A673 (cell line): ENCODE measurements at regions not wholly inside any gene's neighbourhood (a gene's known extent, or its start where the extent isn't known, plus 50 kb on each side); places are given as distances from the start of the nearest gene placed in this dataset.

Source experiments
- BruUV-seq: library from RNA; stranded (reverse); fragments of 400-500 nt; replicated peaks from 2 replicates; lab custom pipeline; 2021; lab: Mats Ljungman, UMichigan
- CTCF ChIA-PET: fragments of 300-600 bp; sonication (Branson Sonifier 250); formaldehyde crosslinking; loops from one replicate; lab custom pipeline; 2022; ENCODE audit warnings: antibody characterized with exemption; lab: Charles Lee
- POLR2A ChIA-PET: fragments of 300-600 bp; sonication (Branson Sonifier 250); formaldehyde crosslinking; loops from one replicate; lab custom pipeline; 2022; ENCODE audit warnings: antibody characterized with exemption; ENCODE audit not compliant: low non-redundant PET; lab: Charles Lee
- DNase-seq: peaks from one replicate; pipeline ENCODE4 v3.0.0-alpha.2; 2015; ENCODE audit warnings: low spot score
- H3K27ac ChIP-seq: fragments of 200-600 bp; sonication (generic); 2 replicates; pipeline ENCODE4 v1.5.1; 2016; ENCODE audit warnings: mixed run types, low read depth, mild to moderate bottlenecking, mixed read lengths, antibody characterized with exemption, low read length; ENCODE audit not compliant: poor library complexity, severe bottlenecking
- H3K27me3 ChIP-seq: fragments of 200-600 bp; sonication (generic); replicated peaks from 2 replicates; pipeline ENCODE4 v1.6.1; 2017; ENCODE audit warnings: mixed run types, low read depth, mild to moderate bottlenecking, mixed read lengths, antibody characterized with exemption, low read length; ENCODE audit not compliant: insufficient read depth, poor library complexity
- H3K36me3 ChIP-seq: fragments of 200-600 bp; sonication (generic); 2 replicates; pipeline ENCODE4 v1.6.1; 2016; ENCODE audit warnings: mixed run types, mild to moderate bottlenecking, mixed read lengths, antibody characterized with exemption, low read length; ENCODE audit not compliant: insufficient read depth, poor library complexity, severe bottlenecking
- H3K4me1 ChIP-seq: fragments of 200-600 bp; sonication (generic); 2 replicates; pipeline ENCODE4 v1.6.1; 2017; ENCODE audit warnings: mixed run types, mild to moderate bottlenecking, mixed read lengths, antibody characterized with exemption, low read length; ENCODE audit not compliant: insufficient read depth, poor library complexity, severe bottlenecking
- H3K4me3 ChIP-seq: fragments of 200-600 bp; sonication (generic); 2 replicates; pipeline ENCODE4 v1.5.1; 2016; ENCODE audit warnings: low read depth, mixed run types, mild to moderate bottlenecking, mixed read lengths, low read length; ENCODE audit not compliant: poor library complexity, severe bottlenecking
- H3K9me3 ChIP-seq: fragments of 200-600 bp; sonication (generic); 2 replicates; pipeline ENCODE4 v1.6.1; 2016; ENCODE audit warnings: mixed run types, low read depth, mild to moderate bottlenecking, mixed read lengths, antibody characterized with exemption, low read length; ENCODE audit not compliant: poor library complexity, severe bottlenecking
- EZH2 ChIP-seq: fragments of 200-600 bp; sonication (generic); IDR thresholded peaks from 2 replicates; pipeline ENCODE4 v1.6.1; 2017; ENCODE audit warnings: borderline replicate concordance, low read depth, mild to moderate bottlenecking, mixed read lengths, antibody characterized with exemption, low read length; ENCODE audit not compliant: poor library complexity, severe bottlenecking
- intact Hi-C: fragments of 100-400 bp; cut with micrococcal nuclease; formaldehyde crosslinking; loops from one replicate; pipeline ENCODE4 v1.10.0; 2022; ENCODE audit not compliant: unreplicated experiment
- TF ChIP-seq, protein P1 (sequence below): fragments of 300-800, 200-600 bp; sonication (generic); conservative IDR thresholded peaks from 2 replicates; pipeline ENCODE4 v1.5.1; 2017; ENCODE audit warnings: low read depth, mild to moderate bottlenecking, antibody characterized with exemption, low read length, moderate library complexity, mixed read lengths

DNA sequence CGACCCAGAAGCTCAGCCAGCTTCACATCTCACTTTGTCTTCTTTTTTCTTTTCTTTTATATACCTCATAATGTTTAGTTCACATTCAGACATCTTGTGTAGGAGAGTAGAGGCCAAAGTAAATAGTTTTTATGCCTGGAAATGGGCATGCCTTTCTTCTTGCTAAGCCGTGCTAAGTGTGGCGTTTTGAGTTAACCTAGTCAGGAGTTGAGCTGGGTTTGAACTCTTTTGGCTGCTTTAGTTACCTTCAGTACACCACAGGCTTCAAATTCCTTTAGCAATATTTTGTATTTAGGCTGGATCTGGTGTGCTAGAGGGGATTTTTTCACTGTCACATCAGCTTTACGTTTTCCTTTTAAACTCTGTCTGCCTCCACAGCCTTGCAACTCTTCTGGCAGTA lies 300.8 kb downstream of the ZNF674 start:
- no peak for DNase-seq
- intact Hi-C loops = no loop called here
- no TSS peak for BruUV-seq
- no peak overlapping the region for H3K4me3 ChIP-seq
- no peak overlapping the region for H3K27ac ChIP-seq
- peaks cover 11% of the 10 kb centered on the region for H3K9me3 ChIP-seq
- no peaks in the 10 kb centered on the region for H3K36me3 ChIP-seq
- H3K27me3 ChIP-seq = no peaks in the 10 kb centered on the region
- ChIA-PET CTCF (no interaction called here), POLR2A (no interaction called here)
- TF ChIP-seq EZH2 = no peak
- TF ChIP-seq, protein P1, sequence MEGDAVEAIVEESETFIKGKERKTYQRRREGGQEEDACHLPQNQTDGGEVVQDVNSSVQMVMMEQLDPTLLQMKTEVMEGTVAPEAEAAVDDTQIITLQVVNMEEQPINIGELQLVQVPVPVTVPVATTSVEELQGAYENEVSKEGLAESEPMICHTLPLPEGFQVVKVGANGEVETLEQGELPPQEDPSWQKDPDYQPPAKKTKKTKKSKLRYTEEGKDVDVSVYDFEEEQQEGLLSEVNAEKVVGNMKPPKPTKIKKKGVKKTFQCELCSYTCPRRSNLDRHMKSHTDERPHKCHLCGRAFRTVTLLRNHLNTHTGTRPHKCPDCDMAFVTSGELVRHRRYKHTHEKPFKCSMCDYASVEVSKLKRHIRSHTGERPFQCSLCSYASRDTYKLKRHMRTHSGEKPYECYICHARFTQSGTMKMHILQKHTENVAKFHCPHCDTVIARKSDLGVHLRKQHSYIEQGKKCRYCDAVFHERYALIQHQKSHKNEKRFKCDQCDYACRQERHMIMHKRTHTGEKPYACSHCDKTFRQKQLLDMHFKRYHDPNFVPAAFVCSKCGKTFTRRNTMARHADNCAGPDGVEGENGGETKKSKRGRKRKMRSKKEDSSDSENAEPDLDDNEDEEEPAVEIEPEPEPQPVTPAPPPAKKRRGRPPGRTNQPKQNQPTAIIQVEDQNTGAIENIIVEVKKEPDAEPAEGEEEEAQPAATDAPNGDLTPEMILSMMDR = no peak
- H3K4me1 ChIP-seq = no peaks in the 10 kb centered on the region

DNA sequence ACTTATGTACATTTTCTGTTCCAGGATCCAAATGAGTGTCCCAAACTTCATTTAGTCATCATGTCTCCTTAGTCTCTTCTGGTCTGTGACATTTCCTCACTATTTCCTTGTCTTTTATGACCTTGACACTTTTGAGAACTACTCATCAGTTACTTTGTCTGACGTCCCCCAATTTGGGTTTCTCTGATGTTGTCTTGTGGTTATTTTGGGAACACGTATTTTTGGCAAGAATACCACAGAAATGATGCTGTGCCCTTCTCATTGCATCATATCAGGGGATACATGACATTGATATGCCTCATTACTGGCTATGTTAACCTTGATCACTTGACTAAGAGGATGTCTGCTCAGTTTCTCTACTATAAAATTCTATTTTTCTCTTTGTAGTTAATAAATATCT lies 308.8 kb downstream of the ZNF674 start:
- no peak for DNase-seq
- Histone ChIP-seq H3K27ac (no peak overlapping the region), H3K27me3 (no peaks in the 10 kb centered on the region), H3K4me1 (no peaks in the 10 kb centered on the region), H3K9me3 (peaks cover 6% of the 10 kb centered on the region), H3K4me3 (no peak overlapping the region), H3K36me3 (no peaks in the 10 kb centered on the region)
- TF ChIP-seq, protein P1 = no peak
- no peak for TF ChIP-seq EZH2
- ChIA-PET CTCF (no interaction called here), POLR2A (no interaction called here)
- intact Hi-C loops = no loop called here
- no TSS peak for BruUV-seq

DNA sequence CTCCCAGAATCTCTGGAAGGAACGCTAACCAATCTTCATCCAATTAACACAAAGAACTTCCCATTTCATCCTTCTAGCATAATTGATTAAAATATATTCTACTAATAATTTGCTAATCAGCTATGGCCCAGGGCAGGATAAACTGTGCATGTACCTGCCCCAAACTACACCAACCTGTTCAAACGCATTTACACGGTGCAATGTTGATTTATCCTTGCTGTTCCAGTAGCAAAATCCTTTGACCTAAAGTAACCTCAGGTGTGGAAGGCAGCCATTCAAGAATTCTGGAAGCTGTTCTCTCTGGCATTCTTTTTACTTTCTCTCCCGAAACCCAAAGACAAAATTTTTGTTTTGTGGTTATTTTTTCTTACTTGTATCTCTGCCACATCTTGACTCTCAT lies 309.4 kb downstream of the ZNF674 start:
- DNase-seq = no peak
- no peak for TF ChIP-seq EZH2
- TF ChIP-seq, protein P1 = no peak
- intact Hi-C loops = no loop called here

More for the DNA sequence above, 309.4 kb downstream of the ZNF674 start:
- ChIA-PET POLR2A (no interaction called here), CTCF (no interaction called here)
- H3K27me3 ChIP-seq = no peaks in the 10 kb centered on the region
- no peak overlapping the region for H3K4me3 ChIP-seq
- BruUV-seq = no TSS peak
- no peaks in the 10 kb centered on the region for H3K4me1 ChIP-seq
- H3K27ac ChIP-seq = no peak overlapping the region
- peaks cover 4% of the 10 kb centered on the region for H3K9me3 ChIP-seq
- H3K36me3 ChIP-seq = no peaks in the 10 kb centered on the region
